Upper lobe of right lung (tissue), 1 donor: ENCODE measurements at regions not wholly inside any gene's neighbourhood (a gene's known extent, or its start where the extent isn't known, plus 50 kb on each side); places are given as distances from the start of the nearest gene placed in this dataset.

ENCODE experiments used
- ATAC-seq: fragments of 200-7000 bp; cut with Tn5 transposase; one replicate; pipeline ENCODE4 v1.9.1; 2020; ENCODE audit warnings: mild to moderate bottlenecking, moderate library complexity
- DNase-seq: peaks from one replicate; pipeline ENCODE4 v3.0.0-alpha.2; 2020
- H3K27ac ChIP-seq: fragments of 200-600 bp; one replicate; pipeline ENCODE4 v1.8.0; 2022
- H3K27me3 ChIP-seq: fragments of 200-600 bp; one replicate; pipeline ENCODE4 v1.8.0; 2022; ENCODE audit warnings: mild to moderate bottlenecking
- H3K36me3 ChIP-seq: fragments of 200-600 bp; one replicate; pipeline ENCODE4 v1.8.0; 2022
- H3K4me1 ChIP-seq: fragments of 200-600 bp; one replicate; pipeline ENCODE4 v1.8.0; 2022
- H3K4me3 ChIP-seq: fragments of 200-600 bp; one replicate; pipeline ENCODE4 v1.8.0; 2022; ENCODE audit warnings: mild to moderate bottlenecking
- H3K9me3 ChIP-seq: fragments of 200-600 bp; one replicate; pipeline ENCODE4 v1.8.0; 2022
- CTCF ChIP-seq: fragments of 200-600 bp; IDR thresholded peaks from one replicate; pipeline ENCODE4 v1.8.0; 2022; ENCODE audit warnings: antibody characterized with exemption
- intact Hi-C: fragments of 100-400 bp; cut with DNase I; formaldehyde crosslinking; loops from one replicate; pipeline ENCODE4 v1.11.0; 2022
- donor health status: DM: no; HTN: yes; CAD: no; lungs with severe emphysema.

GRCh38 chr11:15839061-15839460, 517.3 kb downstream of the SOX6 start:
- intact Hi-C loops: no loop called here
- ATAC-seq: no peak
- H3K4me1 ChIP-seq: no peaks in the 10 kb centered on the region
- H3K4me3 ChIP-seq: no peak overlapping the region
- no peaks in the 10 kb centered on the region for H3K36me3 ChIP-seq
- no peak overlapping the region for H3K27ac ChIP-seq
- H3K9me3 ChIP-seq: no peaks in the 10 kb centered on the region
- no peak for TF ChIP-seq CTCF
- DNase-seq: no peak
- H3K27me3 ChIP-seq: no peaks in the 10 kb centered on the region

- Histone ChIP-seq H3K27me3 (no peaks in the 10 kb centered on the region), H3K4me1 (no peaks in the 10 kb centered on the region), H3K36me3 (no peaks in the 10 kb centered on the region), H3K27ac (no peak overlapping the region), H3K9me3 (no peaks in the 10 kb centered on the region), H3K4me3 (no peak overlapping the region)
- ATAC-seq: no peak
- intact Hi-C loops: no loop called here
- TF ChIP-seq CTCF: no peak
- DNase-seq: no peak
Measured at GRCh38 chr11:15840966-15841365, 515.4 kb downstream of the SOX6 start.

GRCh38 chr11:15841931-15842740, 514.2 kb downstream of the SOX6 start:
- TF ChIP-seq CTCF: no peak
- no peaks in the 10 kb centered on the region for H3K27me3 ChIP-seq
- DNase-seq: no peak
- no peaks in the 10 kb centered on the region for H3K4me1 ChIP-seq
- no peaks in the 10 kb centered on the region for H3K36me3 ChIP-seq
- H3K9me3 ChIP-seq: no peaks in the 10 kb centered on the region
- intact Hi-C loops: no loop called here
- ATAC-seq: no peak
- H3K4me3 ChIP-seq: no peak overlapping the region
- H3K27ac ChIP-seq: no peak overlapping the region

- intact Hi-C loops: no loop called here
- no peaks in the 10 kb centered on the region for H3K9me3 ChIP-seq
- H3K4me1 ChIP-seq: no peaks in the 10 kb centered on the region
- H3K27ac ChIP-seq: no peak overlapping the region
- no peaks in the 10 kb centered on the region for H3K27me3 ChIP-seq
- H3K4me3 ChIP-seq: no peak overlapping the region
- DNase-seq (no peak), ATAC-seq (no peak)
- TF ChIP-seq CTCF: no peak
- no peaks in the 10 kb centered on the region for H3K36me3 ChIP-seq
Measured at GRCh38 chr11:15843309-15843872, 513.0 kb downstream of the SOX6 start.

- no peaks in the 10 kb centered on the region for H3K4me1 ChIP-seq
- DNase-seq (no peak), ATAC-seq (no peak)
- intact Hi-C loops: no loop called here
- no peak overlapping the region for H3K4me3 ChIP-seq
- H3K36me3 ChIP-seq: no peaks in the 10 kb centered on the region
- no peaks in the 10 kb centered on the region for H3K27me3 ChIP-seq
- H3K27ac ChIP-seq: no peak overlapping the region
- TF ChIP-seq CTCF: no peak
- no peaks in the 10 kb centered on the region for H3K9me3 ChIP-seq
Measured at GRCh38 chr11:15845261-15845660, 511.1 kb downstream of the SOX6 start.
